VCaP (cell line): ENCODE measurements at regions not wholly inside any gene's neighbourhood (a gene's known extent, or its start where the extent isn't known, plus 50 kb on each side); places are given as distances from the start of the nearest gene placed in this dataset.
"Not testable (repeated sequence)": the region's sequence is repeated elsewhere in the genome, so short reads cannot be mapped to it uniquely, and the experiment has no call there.

ENCODE experiments used
- H3K27ac ChIP-seq: fragments of 450-650 bp; 2 replicates; pipeline ENCODE4 v1.5.1; 2017
- CTCF ChIP-seq: fragments of 450-650 bp; conservative IDR thresholded peaks from 2 replicates; pipeline ENCODE4 v1.5.1; 2017; ENCODE audit warnings: mild to moderate bottlenecking, moderate library complexity

- H3K27ac ChIP-seq, result no peak overlapping the region
- no peak for TF ChIP-seq CTCF
These were observed 414.2 kb upstream of the MIR17HG start for GRCh38 chr13:90933097-90933826.

- TF ChIP-seq CTCF, result no peak
These were observed 412.7 kb upstream of the MIR17HG start for GRCh38 chr13:90934741-90935140.

GRCh38 chr13:90938848-90939247, 408.6 kb upstream of the MIR17HG start:
- no peak for TF ChIP-seq CTCF
- no peak overlapping the region for H3K27ac ChIP-seq

More at GRCh38 chr13:90934741-90935140, 412.7 kb upstream of the MIR17HG start:
- H3K27ac ChIP-seq, result no peak overlapping the region

- no peak for TF ChIP-seq CTCF
- H3K27ac ChIP-seq, result no peak overlapping the region
These were observed 403.5 kb upstream of the MIR17HG start for GRCh38 chr13:90943946-90944345.

GRCh38 chr13:90945146-90945545, 402.3 kb upstream of the MIR17HG start:
- H3K27ac ChIP-seq, result not testable (repeated sequence)

GRCh38 chr13:90946125-90946524, 401.4 kb upstream of the MIR17HG start:
- H3K27ac ChIP-seq, result not testable (repeated sequence)

GRCh38 chr13:90947976-90948375, 399.5 kb upstream of the MIR17HG start:
- no peak overlapping the region for H3K27ac ChIP-seq
- no peak for TF ChIP-seq CTCF

GRCh38 chr13:90950160-90950559, 397.3 kb upstream of the MIR17HG start:
- no peak overlapping the region for H3K27ac ChIP-seq
- TF ChIP-seq CTCF, result no peak

- TF ChIP-seq CTCF, result no peak
These were observed 395.8 kb upstream of the MIR17HG start for GRCh38 chr13:90951663-90952062.

More at GRCh38 chr13:90951663-90952062, 395.8 kb upstream of the MIR17HG start:
- H3K27ac ChIP-seq, result no peak overlapping the region
